ENCODE measurements at regions not wholly inside any gene's neighbourhood (a gene's known extent, or its start where the extent isn't known, plus 50 kb on each side); places are given as distances from the start of the nearest gene placed in this dataset.

GRCh38 chr3:103672346-103672745 lies 1237.5 kb downstream of the ZPLD1 start:
- no peaks in the 10 kb centered on the region for H3K4me1 ChIP-seq
- H3K4me3 ChIP-seq: no peak overlapping the region
- no peak overlapping the region for H3K27ac ChIP-seq
- no peaks in the 10 kb centered on the region for H3K9me3 ChIP-seq
- POLR2A ChIA-PET: no interaction called here
- no peak overlapping the region for H3K4me2 ChIP-seq
- DNase-seq (ENCODE audit: low read depth in 1 of 2, low spot score in 1 of 2): no peak
- FAIRE-seq: no peak
- TF ChIP-seq SREBF2 (IDR thresholded peaks at IDR 0.05): no peak
- no peak for TF ChIP-seq POLR2A (IDR thresholded peaks at IDR 0.05; ENCODE audit: low read length)
- TF ChIP-seq, protein P1, sequence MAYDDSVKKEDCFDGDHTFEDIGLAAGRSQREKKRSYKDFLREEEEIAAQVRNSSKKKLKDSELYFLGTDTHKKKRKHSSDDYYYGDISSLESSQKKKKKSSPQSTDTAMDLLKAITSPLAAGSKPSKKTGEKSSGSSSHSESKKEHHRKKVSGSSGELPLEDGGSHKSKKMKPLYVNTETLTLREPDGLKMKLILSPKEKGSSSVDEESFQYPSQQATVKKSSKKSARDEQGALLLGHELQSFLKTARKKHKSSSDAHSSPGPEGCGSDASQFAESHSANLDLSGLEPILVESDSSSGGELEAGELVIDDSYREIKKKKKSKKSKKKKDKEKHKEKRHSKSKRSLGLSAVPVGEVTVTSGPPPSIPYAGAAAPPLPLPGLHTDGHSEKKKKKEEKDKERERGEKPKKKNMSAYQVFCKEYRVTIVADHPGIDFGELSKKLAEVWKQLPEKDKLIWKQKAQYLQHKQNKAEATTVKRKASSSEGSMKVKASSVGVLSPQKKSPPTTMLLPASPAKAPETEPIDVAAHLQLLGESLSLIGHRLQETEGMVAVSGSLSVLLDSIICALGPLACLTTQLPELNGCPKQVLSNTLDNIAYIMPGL (CRISPR knock-in tag; IDR thresholded peaks at IDR 0.05; ENCODE audit: borderline replicate concordance): no peak
- TF ChIP-seq, protein P2, sequence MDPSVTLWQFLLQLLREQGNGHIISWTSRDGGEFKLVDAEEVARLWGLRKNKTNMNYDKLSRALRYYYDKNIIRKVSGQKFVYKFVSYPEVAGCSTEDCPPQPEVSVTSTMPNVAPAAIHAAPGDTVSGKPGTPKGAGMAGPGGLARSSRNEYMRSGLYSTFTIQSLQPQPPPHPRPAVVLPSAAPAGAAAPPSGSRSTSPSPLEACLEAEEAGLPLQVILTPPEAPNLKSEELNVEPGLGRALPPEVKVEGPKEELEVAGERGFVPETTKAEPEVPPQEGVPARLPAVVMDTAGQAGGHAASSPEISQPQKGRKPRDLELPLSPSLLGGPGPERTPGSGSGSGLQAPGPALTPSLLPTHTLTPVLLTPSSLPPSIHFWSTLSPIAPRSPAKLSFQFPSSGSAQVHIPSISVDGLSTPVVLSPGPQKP (IDR thresholded peaks at IDR 0.05; ENCODE audit: low read depth, low read length): no peak
- no peak for TF ChIP-seq GATA3 (IDR thresholded peaks at IDR 0.05; ENCODE audit: borderline replicate concordance)
- TF ChIP-seq, protein P3, sequence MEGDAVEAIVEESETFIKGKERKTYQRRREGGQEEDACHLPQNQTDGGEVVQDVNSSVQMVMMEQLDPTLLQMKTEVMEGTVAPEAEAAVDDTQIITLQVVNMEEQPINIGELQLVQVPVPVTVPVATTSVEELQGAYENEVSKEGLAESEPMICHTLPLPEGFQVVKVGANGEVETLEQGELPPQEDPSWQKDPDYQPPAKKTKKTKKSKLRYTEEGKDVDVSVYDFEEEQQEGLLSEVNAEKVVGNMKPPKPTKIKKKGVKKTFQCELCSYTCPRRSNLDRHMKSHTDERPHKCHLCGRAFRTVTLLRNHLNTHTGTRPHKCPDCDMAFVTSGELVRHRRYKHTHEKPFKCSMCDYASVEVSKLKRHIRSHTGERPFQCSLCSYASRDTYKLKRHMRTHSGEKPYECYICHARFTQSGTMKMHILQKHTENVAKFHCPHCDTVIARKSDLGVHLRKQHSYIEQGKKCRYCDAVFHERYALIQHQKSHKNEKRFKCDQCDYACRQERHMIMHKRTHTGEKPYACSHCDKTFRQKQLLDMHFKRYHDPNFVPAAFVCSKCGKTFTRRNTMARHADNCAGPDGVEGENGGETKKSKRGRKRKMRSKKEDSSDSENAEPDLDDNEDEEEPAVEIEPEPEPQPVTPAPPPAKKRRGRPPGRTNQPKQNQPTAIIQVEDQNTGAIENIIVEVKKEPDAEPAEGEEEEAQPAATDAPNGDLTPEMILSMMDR (IDR thresholded peaks at IDR 0.05): no peak
- no peak for TF ChIP-seq MAZ (IDR thresholded peaks at IDR 0.05; ENCODE audit: borderline replicate concordance, low read depth, low read length)
- no peak for TF ChIP-seq HOXA7 (CRISPR knock-in tag; IDR thresholded peaks at IDR 0.05)
- TF ChIP-seq CHD2 (IDR thresholded peaks at IDR 0.05; ENCODE audit: low read length, partially characterized antibody): no peak
- no peak for TF ChIP-seq KDM5A (IDR thresholded peaks at IDR 0.05)
- TF ChIP-seq ATOH8 (CRISPR knock-in tag; IDR thresholded peaks at IDR 0.05; ENCODE audit: low read depth): no peak
- TF ChIP-seq HDAC2 (IDR thresholded peaks at IDR 0.05): no peak
- TF ChIP-seq NPAS2 (CRISPR knock-in tag; IDR thresholded peaks at IDR 0.05; ENCODE audit: borderline replicate concordance): no peak
- ATAC-seq: no peak
- 40% methylated on average over 2 of the region's 2 CpGs for WGBS (ENCODE audit: missing lambda C conversion rate)
- CTCF ChIA-PET: no interaction called here

- Histone ChIP-seq H3K4me2 (no peak overlapping the region), H3K4me1 (no peaks in the 10 kb centered on the region), H3K27ac (no peak overlapping the region), H3K9me3 (no peaks in the 10 kb centered on the region), H3K4me3 (no peak overlapping the region)
- ATAC-seq (no peak), FAIRE-seq (peak; percentile 49), DNase-seq (ENCODE audit: low read depth in 1 of 2, low spot score in 1 of 2) (no peak)
- TF ChIP-seq SMC3 (IDR thresholded peaks at IDR 0.05) (no peak), MYC (IDR thresholded peaks at IDR 0.05; ENCODE audit: borderline replicate concordance, low read length) (no peak), MAX (IDR thresholded peaks at IDR 0.05) (no peak), POLR2AphosphoS2 (conservative IDR thresholded peaks at IDR 0.05; ENCODE audit: low read length) (no peak), ZFP36 (IDR thresholded peaks at IDR 0.05; ENCODE audit: borderline replicate concordance, partially characterized antibody) (no peak), RNF2 (IDR thresholded peaks at IDR 0.05; ENCODE audit: borderline replicate concordance, low read depth) (no peak), HEYL (CRISPR knock-in tag; IDR thresholded peaks at IDR 0.05) (no peak), TP53 (CRISPR knock-in tag; IDR thresholded peaks at IDR 0.05) (no peak), NFE2L2 (conservative IDR thresholded peaks at IDR 0.05; ENCODE audit: low read length) (no peak), HOXB13 (CRISPR knock-in tag; IDR thresholded peaks at IDR 0.05; ENCODE audit: low read depth) (no peak), CHD2 (IDR thresholded peaks at IDR 0.05; ENCODE audit: low read length, partially characterized antibody) (no peak), NR3C1 (IDR thresholded peaks at IDR 0.05) (no peak)
- TF ChIP-seq, protein P3 (IDR thresholded peaks at IDR 0.05): no peak
- POLR2A ChIA-PET: no interaction called here
- 10% methylated on average over 4 of the region's 4 CpGs for WGBS (ENCODE audit: missing lambda C conversion rate)
- CTCF ChIA-PET: no interaction called here
Observed at GRCh38 chr3:103684904-103685303, 1250.1 kb downstream of the ZPLD1 start.

Data from A549 (cell line).